Activated CD4-positive, alpha-beta T cell treated with anti-CD3 and anti-CD28 coated beads for 24 hours (primary cell): ENCODE measurements at regions not wholly inside any gene's neighbourhood (a gene's known extent, or its start where the extent isn't known, plus 50 kb on each side); places are given as distances from the start of the nearest gene placed in this dataset.

Source experiments
- DNase-seq, 2 donors: peaks; one replicate each; pipeline ENCODE4 v3.0.0-alpha.2; 2020; ENCODE audit warnings: low read depth in 2 of 2

DNA sequence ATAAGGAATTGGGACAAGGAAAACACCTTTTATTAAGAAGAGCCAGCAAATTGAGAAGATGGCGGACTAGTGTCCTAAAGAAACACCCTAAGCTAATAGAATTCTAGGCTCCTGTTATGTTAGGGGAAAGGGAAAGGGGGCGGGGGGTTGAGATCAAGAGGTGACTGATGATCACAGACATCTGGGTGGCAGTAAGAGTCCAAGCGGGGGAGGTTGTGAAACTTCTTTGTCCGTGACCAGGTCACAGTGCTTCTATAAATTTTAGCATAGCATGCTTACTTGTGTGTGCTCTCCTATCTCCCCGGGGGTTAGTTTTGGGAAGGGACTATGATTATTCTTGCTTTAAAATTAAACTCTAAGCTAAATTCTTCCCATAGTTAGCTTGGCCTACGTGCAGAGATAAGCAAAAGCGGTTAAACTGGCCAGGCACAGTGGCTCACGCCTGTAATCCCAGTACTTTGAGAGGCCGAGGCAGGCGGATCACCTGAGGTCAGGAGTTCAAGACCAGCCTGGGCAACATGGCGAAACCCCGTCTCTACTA is 262.1 kb downstream of the SKIDA1 start:
- no peak for DNase-seq

DNA sequence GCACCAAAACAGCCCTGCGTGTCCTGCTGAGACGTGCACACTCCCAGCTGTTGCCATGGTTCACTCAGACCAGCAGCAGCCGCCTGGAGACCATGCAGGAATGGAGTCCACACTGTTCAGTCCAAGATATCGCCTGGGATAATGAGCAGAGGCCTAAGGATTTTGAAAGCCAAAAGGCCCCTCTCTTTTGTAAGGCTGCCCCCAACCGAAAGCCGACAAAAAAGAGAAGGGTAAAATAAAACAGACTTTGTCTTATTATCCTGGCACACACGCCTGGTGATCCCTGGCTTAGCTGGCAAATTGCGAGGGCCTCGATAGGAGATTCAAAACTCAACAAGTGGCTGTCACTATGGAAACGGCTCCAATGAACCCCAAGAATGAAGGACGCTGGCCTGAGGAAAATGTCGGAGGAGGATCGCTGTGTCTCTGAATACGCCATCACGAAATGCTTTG is 263.6 kb downstream of the SKIDA1 start:
- DNase-seq: no peak

DNA sequence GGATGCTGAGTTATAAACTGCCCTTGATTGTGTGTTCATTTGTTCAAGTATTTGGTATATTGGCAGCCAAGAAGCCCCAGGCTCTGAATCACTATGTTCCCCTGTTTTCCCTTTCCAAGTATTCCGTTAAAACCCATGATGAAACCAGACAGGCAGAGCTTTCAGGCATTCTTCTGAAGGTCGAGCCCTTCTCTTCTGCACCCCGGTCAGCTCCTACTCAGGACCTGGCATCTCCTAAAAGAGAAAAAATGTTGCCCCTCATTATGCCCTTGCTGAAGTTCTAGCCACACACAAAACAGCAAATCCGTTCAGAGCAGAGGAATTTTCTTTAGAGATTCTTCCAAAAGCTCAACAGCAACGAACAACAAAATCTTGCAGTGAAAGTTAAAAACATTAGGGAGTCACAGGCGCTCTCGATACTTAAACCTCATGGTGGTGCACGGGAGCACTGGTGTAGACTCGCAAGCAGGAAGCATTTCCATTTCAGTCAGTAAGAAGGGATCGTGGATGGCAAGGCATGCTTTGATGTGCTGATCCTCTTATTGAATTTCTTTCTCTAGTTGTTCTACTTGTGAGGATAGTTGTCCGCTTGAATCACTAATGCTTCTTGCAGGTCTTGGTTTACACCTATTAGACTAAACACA is 264.9 kb downstream of the SKIDA1 start:
- DNase-seq: no peak

DNA sequence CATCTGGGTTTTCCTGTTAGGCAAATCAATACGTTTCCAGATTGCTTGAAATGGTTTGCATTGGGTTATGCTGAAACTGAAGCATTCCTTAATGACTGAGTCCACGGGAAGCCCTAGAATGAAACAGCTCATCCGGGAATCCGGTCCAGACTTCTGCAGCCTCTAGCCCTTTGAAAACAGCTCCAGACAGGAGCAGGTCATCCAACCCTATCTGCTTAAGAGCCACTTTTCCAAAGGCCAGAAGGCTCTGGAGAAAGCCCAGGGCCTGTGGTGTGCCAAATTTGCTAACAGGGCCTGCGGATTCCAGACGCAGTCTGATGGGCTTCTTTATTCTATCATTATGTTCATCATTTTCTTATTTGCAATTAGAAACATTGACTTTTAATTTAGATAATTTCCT is 265.4 kb downstream of the SKIDA1 start:
- DNase-seq: no peak

DNA sequence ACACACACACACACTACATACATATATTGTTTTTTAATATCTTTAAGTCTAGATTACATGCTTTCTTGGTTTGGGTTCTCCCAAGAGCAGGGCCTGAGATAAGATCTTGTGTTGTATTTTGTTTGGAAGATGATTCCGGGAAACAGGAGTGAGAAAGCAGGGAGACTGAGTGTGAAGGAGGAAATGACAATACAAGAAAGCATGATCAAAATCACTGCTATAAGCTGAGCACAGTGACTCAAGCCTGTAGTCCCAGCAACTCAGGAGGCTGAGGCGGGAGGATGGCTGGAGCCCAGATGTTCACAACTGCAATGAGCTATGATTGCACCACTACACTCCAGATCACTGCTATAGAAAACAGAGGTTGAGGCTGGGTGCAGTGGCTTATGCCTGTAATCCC is 267.6 kb downstream of the SKIDA1 start:
- DNase-seq: no peak

DNA sequence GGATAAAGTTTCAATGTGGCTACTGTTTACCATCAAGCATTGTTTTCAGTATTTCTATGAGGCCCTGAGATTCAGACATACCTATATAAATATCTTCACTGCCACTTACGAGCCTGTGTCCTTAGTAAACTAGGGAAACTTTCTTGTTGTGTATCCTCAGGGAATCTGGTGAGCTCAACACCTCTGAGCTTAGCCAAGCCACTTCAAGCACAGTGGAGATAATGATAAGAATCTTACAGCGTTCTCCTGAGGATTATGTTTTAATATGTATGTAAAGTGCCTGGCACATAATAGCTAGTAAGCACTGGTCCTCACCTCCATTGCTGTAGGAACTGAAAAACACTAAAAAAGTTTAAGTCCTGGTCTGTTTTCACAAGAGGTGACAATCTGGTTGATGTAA is 268.3 kb downstream of the SKIDA1 start:
- DNase-seq: no peak

- no peak for DNase-seq
Observed at GRCh38 chr10:21249435-21249834, 276.0 kb downstream of the SKIDA1 start.

GRCh38 chr10:21247592-21247991 is 277.9 kb downstream of the SKIDA1 start:
- DNase-seq: no peak

GRCh38 chr10:21246178-21246577 is 279.3 kb downstream of the SKIDA1 start:
- no peak for DNase-seq

GRCh38 chr10:21243748-21244257 is 281.7 kb downstream of the SKIDA1 start:
- no peak for DNase-seq

DNA sequence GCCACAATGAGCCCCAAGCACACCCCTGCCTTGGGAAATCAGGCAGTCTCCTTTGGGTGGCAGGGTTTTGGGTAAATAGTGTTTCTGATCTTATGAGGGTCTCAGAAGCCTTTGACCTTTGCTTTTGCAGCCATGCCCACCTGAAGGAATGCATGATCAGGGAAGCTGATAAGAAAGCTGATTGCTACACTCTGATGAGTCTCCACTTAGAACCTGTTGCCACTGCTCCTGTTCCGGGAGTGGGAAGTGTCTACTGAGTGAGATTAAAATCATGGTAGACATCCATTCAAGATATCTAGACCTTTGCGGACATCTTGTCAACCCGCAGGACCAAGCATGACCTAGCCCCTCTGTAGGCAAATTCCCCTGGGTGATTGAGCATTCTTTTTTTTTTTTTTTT is 282.6 kb downstream of the SKIDA1 start:
- no peak for DNase-seq

GRCh38 chr10:21238717-21239116 is 286.8 kb downstream of the SKIDA1 start:
- DNase-seq: no peak

GRCh38 chr10:21238044-21238443 is 287.4 kb downstream of the SKIDA1 start:
- DNase-seq: no peak

- DNase-seq: no peak
Observed at GRCh38 chr10:21234761-21235160, 290.7 kb downstream of the SKIDA1 start.

GRCh38 chr10:21230219-21230618 is 295.3 kb downstream of the SKIDA1 start:
- DNase-seq: no peak

- no peak for DNase-seq
Observed at GRCh38 chr10:21217748-21218367, 307.6 kb downstream of the SKIDA1 start.

- no peak for DNase-seq
Observed at GRCh38 chr10:21217107-21217506, 308.4 kb downstream of the SKIDA1 start.

DNA sequence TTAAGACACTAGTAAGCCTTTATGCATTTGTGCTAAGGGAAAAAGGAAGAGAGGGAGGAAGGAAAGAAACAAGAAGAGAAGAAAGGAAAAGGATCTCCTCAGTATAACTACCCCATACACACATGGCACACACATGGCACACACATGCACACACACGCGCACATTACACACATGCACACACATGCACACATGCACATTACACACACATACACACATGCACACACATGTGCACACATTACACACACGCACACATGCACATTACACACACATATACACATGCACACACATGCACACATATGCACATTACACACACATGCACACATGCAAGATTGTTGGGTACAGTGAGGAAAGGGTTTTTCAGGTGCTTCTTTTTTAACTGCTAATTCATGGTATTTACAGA is 311.2 kb downstream of the SKIDA1 start:
- no peak for DNase-seq

- DNase-seq: no peak
Observed at GRCh38 chr10:21213381-21213780, 312.1 kb downstream of the SKIDA1 start.

DNA sequence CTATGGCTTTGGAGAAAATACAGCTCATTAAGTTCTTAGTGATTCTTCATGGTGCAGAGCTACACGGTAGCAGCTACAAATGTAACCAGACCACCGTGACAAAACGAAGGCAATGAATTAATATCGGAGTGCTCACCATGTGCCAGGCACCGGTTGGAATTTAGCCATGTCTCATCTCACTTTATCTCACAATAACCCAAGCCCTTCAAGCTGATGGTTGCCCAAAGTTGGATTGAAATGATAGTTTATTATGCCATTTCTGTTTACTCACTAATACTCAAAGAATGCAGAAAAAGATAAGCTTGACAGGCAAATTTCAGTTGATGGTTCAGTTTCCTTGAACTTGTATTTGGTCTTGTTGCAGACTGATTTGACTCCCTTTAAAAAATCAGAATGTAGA is 312.6 kb downstream of the SKIDA1 start:
- DNase-seq: no peak

- no peak for DNase-seq
Observed at GRCh38 chr10:21212348-21212747, 313.1 kb downstream of the SKIDA1 start.

DNA sequence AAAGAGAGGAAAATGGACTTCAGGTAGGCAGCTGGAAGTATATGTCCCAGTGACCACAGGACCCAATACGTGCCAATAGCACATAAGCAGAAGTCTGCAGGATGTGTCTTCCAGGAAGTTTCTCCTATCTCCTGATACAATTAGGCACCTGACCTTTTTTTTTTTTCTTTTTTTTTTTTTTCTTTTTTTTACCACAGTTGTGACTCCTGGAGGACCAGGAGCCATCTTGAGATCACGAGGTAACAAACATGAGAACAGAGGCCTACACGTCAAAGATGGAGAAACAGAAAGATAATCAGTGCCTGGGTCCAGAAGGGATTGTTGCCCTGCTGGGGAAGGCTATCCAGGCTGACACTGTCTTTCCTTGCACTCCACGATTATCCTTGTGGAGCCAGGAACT is 312.4 kb upstream of the NEBL start:
- no peak for DNase-seq

GRCh38 chr10:21208666-21209316 is 311.7 kb upstream of the NEBL start:
- no peak for DNase-seq
